MM.1S (cell line): ENCODE measurements at regions not wholly inside any gene's neighbourhood (a gene's known extent, or its start where the extent isn't known, plus 50 kb on each side); places are given as distances from the start of the nearest gene placed in this dataset.

ENCODE experiments used
- DNase-seq: peaks from one replicate; pipeline ENCODE4 v3.0.0-alpha.2; 2015
- H2AFZ ChIP-seq: fragments of 300-600 bp; sonication (generic); 2 replicates; pipeline ENCODE4 v1.6.0; 2016; ENCODE audit warnings: antibody characterized with exemption, low read length
- H3F3A ChIP-seq: fragments of 300-600 bp; sonication (generic); 2 replicates; pipeline ENCODE4 v1.6.1; 2016; ENCODE audit warnings: mild to moderate bottlenecking, antibody characterized with exemption, low read length, moderate library complexity, mixed read lengths; ENCODE audit not compliant: insufficient read depth
- H3K27ac ChIP-seq: fragments of 300-600 bp; sonication (generic); 2 replicates; pipeline ENCODE4 v1.5.1; 2016; ENCODE audit warnings: mild to moderate bottlenecking, low read length
- H3K27me3 ChIP-seq: fragments of 300-600 bp; sonication (generic); replicated peaks from 2 replicates; pipeline ENCODE4 v1.6.0; 2016; ENCODE audit warnings: low read length; ENCODE audit not compliant: insufficient read depth
- H3K36me3 ChIP-seq: fragments of 300-600 bp; sonication (generic); replicated peaks from 2 replicates; pipeline ENCODE4 v1.6.1; 2016; ENCODE audit warnings: mild to moderate bottlenecking, low read length, mixed read lengths; ENCODE audit not compliant: insufficient read depth
- H3K4me1 ChIP-seq: fragments of 300-600 bp; sonication (generic); 2 replicates; pipeline ENCODE4 v1.6.1; 2016; ENCODE audit warnings: low read length, mixed read lengths
- H3K4me2 ChIP-seq: fragments of 300-600 bp; sonication (generic); 2 replicates; pipeline ENCODE4 v1.6.0; 2016; ENCODE audit warnings: low read depth, low read length
- H3K4me3 ChIP-seq: fragments of 300-600 bp; sonication (generic); 2 replicates; pipeline ENCODE4 v1.5.1; 2016; ENCODE audit warnings: low read length, mixed read lengths
- H3K79me2 ChIP-seq: fragments of 300-600 bp; sonication (generic); 2 replicates; pipeline ENCODE4 v1.6.1; 2016; ENCODE audit warnings: mixed run types, low read length, mixed read lengths
- H3K9ac ChIP-seq: fragments of 300-600 bp; sonication (generic); 2 replicates; pipeline ENCODE4 v1.6.1; 2016; ENCODE audit warnings: low read length, mixed read lengths
- H3K9me2 ChIP-seq: fragments of 300-600 bp; sonication (generic); replicated peaks from 2 replicates; pipeline ENCODE4 v1.6.1; 2016; ENCODE audit warnings: mild to moderate bottlenecking, low read length, mixed read lengths; ENCODE audit not compliant: insufficient read depth
- H3K9me3 ChIP-seq: fragments of 300-600 bp; sonication (generic); replicated peaks from 2 replicates; pipeline ENCODE4 v1.6.1; 2016; ENCODE audit warnings: mild to moderate bottlenecking, low read length, mixed read lengths; ENCODE audit not compliant: insufficient read depth
- H4K20me1 ChIP-seq: fragments of 300-600 bp; sonication (generic); 2 replicates; pipeline ENCODE4 v1.6.1; 2016; ENCODE audit warnings: mild to moderate bottlenecking, low read length, moderate library complexity, mixed read lengths; ENCODE audit not compliant: insufficient read depth
- CTCF ChIP-seq: fragments of 300-600 bp; sonication (generic); IDR thresholded peaks from 2 replicates; pipeline ENCODE4 v1.5.1; 2016; ENCODE audit warnings: antibody characterized with exemption, low read length, mixed read lengths
- EZH2 ChIP-seq: fragments of 300-600 bp; sonication (generic); optimal IDR thresholded peaks from 2 replicates; pipeline ENCODE3; 2017; ENCODE audit warnings: low read depth, mild to moderate bottlenecking, antibody characterized with exemption, low read length, mixed read lengths
- EZH2phosphoT487 ChIP-seq: fragments of 300-600 bp; sonication (generic); IDR thresholded peaks from 2 replicates; pipeline ENCODE4 v1.6.1; 2018; ENCODE audit warnings: antibody characterized with exemption, low read length

- Histone ChIP-seq H2AFZ (no peak overlapping the region), H4K20me1 (no peaks in the 10 kb centered on the region), H3F3A (no peaks in the 10 kb centered on the region), H3K9me3 (no peaks in the 10 kb centered on the region), H3K4me2 (no peak overlapping the region), H3K27me3 (peaks cover 95% of the 10 kb centered on the region), H3K9ac (no peak overlapping the region), H3K36me3 (no peaks in the 10 kb centered on the region), H3K4me3 (no peak overlapping the region), H3K79me2 (no peaks in the 10 kb centered on the region), H3K4me1 (no peaks in the 10 kb centered on the region), H3K27ac (no peak overlapping the region), H3K9me2 (no peaks in the 10 kb centered on the region)
- no peak for DNase-seq
- TF ChIP-seq CTCF (no peak), EZH2phosphoT487 (no peak), EZH2 (peak; percentile 75)
These were observed 162.9 kb downstream of the ENGASE start for GRCh38 chr17:79237448-79238053.

- no peak for DNase-seq
- Histone ChIP-seq H3K4me2 (no peak overlapping the region), H3K27me3 (peaks cover 96% of the 10 kb centered on the region)
These were observed 161.2 kb downstream of the ENGASE start for GRCh38 chr17:79235808-79236207.

GRCh38 chr17:79233916-79234551 lies 159.4 kb downstream of the ENGASE start:
- no peaks in the 10 kb centered on the region for H3K9me3 ChIP-seq
- H3K9me2 ChIP-seq: no peaks in the 10 kb centered on the region
- H3K79me2 ChIP-seq: no peaks in the 10 kb centered on the region
- no peaks in the 10 kb centered on the region for H3K36me3 ChIP-seq
- H3K4me1 ChIP-seq: no peaks in the 10 kb centered on the region
- H3K4me2 ChIP-seq: no peak overlapping the region
- H3K27ac ChIP-seq: no peak overlapping the region
- no peak for DNase-seq
- no peaks in the 10 kb centered on the region for H3F3A ChIP-seq
- TF ChIP-seq EZH2phosphoT487: no peak
- no peak for TF ChIP-seq EZH2
- TF ChIP-seq CTCF: no peak
- no peaks in the 10 kb centered on the region for H4K20me1 ChIP-seq
- no peak overlapping the region for H2AFZ ChIP-seq
- no peak overlapping the region for H3K9ac ChIP-seq
- H3K4me3 ChIP-seq: no peak overlapping the region
- H3K27me3 ChIP-seq: peaks cover 97% of the 10 kb centered on the region

More at GRCh38 chr17:79235808-79236207, 161.2 kb downstream of the ENGASE start:
- Histone ChIP-seq H4K20me1 (no peaks in the 10 kb centered on the region), H2AFZ (no peak overlapping the region), H3K36me3 (no peaks in the 10 kb centered on the region), H3K9me2 (no peaks in the 10 kb centered on the region), H3K79me2 (no peaks in the 10 kb centered on the region), H3K9me3 (no peaks in the 10 kb centered on the region), H3K27ac (no peak overlapping the region), H3K4me3 (no peak overlapping the region), H3K9ac (no peak overlapping the region), H3K4me1 (no peaks in the 10 kb centered on the region), H3F3A (no peaks in the 10 kb centered on the region)
- TF ChIP-seq CTCF (no peak), EZH2phosphoT487 (no peak), EZH2 (no peak)
